ENCODE measurements at regions not wholly inside any gene's neighbourhood (a gene's known extent, or its start where the extent isn't known, plus 50 kb on each side); places are given as distances from the start of the nearest gene placed in this dataset.

- no peak overlapping the region for H3K4me3 ChIP-seq (ENCODE audit: low read depth, low read length)
- no peak for DNase-seq (ENCODE audit: low read depth)
- no peak for TF ChIP-seq CTCF (conservative IDR thresholded peaks at IDR 0.05; ENCODE audit: low read depth, low read length)
Measured at GRCh38 chr6:3608159-3608558, 143.4 kb downstream of the PXDC1 start.

GRCh38 chr6:3607599-3607998, 143.9 kb downstream of the PXDC1 start:
- DNase-seq (ENCODE audit: low read depth), result no peak
- H3K4me3 ChIP-seq (ENCODE audit: low read depth, low read length), result no peak overlapping the region
- TF ChIP-seq CTCF (conservative IDR thresholded peaks at IDR 0.05; ENCODE audit: low read depth, low read length), result no peak

GRCh38 chr6:3607171-3607570, 144.3 kb downstream of the PXDC1 start:
- no peak for DNase-seq (ENCODE audit: low read depth)
- no peak overlapping the region for H3K4me3 ChIP-seq (ENCODE audit: low read depth, low read length)
- no peak for TF ChIP-seq CTCF (conservative IDR thresholded peaks at IDR 0.05; ENCODE audit: low read depth, low read length)

GRCh38 chr6:3603340-3604130, 146.7 kb upstream of the SLC22A23 start:
- no peak overlapping the region for H3K4me3 ChIP-seq (ENCODE audit: low read depth, low read length)
- DNase-seq (ENCODE audit: low read depth), result no peak
- TF ChIP-seq CTCF (conservative IDR thresholded peaks at IDR 0.05; ENCODE audit: low read depth, low read length), result peak; percentile 21

- H3K4me3 ChIP-seq (ENCODE audit: low read depth, low read length), result no peak overlapping the region
- no peak for DNase-seq (ENCODE audit: low read depth)
- TF ChIP-seq CTCF (conservative IDR thresholded peaks at IDR 0.05; ENCODE audit: low read depth, low read length), result no peak
Measured at GRCh38 chr6:3601570-3601969, 144.7 kb upstream of the SLC22A23 start.

GRCh38 chr6:3597500-3598064, 140.7 kb upstream of the SLC22A23 start:
- H3K4me3 ChIP-seq (ENCODE audit: low read depth, low read length), result no peak overlapping the region
- no peak for DNase-seq (ENCODE audit: low read depth)

More at GRCh38 chr6:3597500-3598064, 140.7 kb upstream of the SLC22A23 start:
- TF ChIP-seq CTCF (conservative IDR thresholded peaks at IDR 0.05; ENCODE audit: low read depth, low read length), result no peak
